ES-I3 (cell line): ENCODE measurements at regions not wholly inside any gene's neighbourhood (a gene's known extent, or its start where the extent isn't known, plus 50 kb on each side); places are given as distances from the start of the nearest gene placed in this dataset.

ENCODE experiments used
- H3K36me3 ChIP-seq: 2 replicates; pipeline ENCODE4 v1.6.1; 2013; ENCODE audit warnings: mild to moderate bottlenecking, low read length, control low read depth, moderate library complexity; ENCODE audit not compliant: insufficient read depth
- H3K4me1 ChIP-seq: 2 replicates; pipeline ENCODE4 v1.6.1; 2013; ENCODE audit warnings: mild to moderate bottlenecking, control low read depth, low read length; ENCODE audit not compliant: insufficient read depth
- H3K9ac ChIP-seq: 2 replicates; pipeline ENCODE4 v1.6.1; 2013; ENCODE audit warnings: low read depth, mild to moderate bottlenecking, low read length, moderate library complexity
- H3K9me3 ChIP-seq: 2 replicates; pipeline ENCODE4 v1.6.1; 2013; ENCODE audit warnings: mild to moderate bottlenecking, low read length, moderate library complexity; ENCODE audit not compliant: control insufficient read depth, insufficient read depth

GRCh38 chr20:12762725-12763124, 246.0 kb upstream of the SPTLC3 start:
- Histone ChIP-seq H3K36me3 (peaks cover 20% of the 10 kb centered on the region), H3K9ac (no peak overlapping the region), H3K4me1 (peaks cover 20% of the 10 kb centered on the region; the same call in 1 of the 2 replicates), H3K9me3 (no peaks in the 10 kb centered on the region)

- peaks cover 20% of the 10 kb centered on the region for H3K36me3 ChIP-seq
- no peaks in the 10 kb centered on the region for H3K9me3 ChIP-seq
- H3K4me1 ChIP-seq = peaks cover 20% of the 10 kb centered on the region; the same call in 1 of the 2 replicates
- no peak overlapping the region for H3K9ac ChIP-seq
These were observed 245.4 kb upstream of the SPTLC3 start for GRCh38 chr20:12763406-12763805.

GRCh38 chr20:12764053-12764452, 244.7 kb upstream of the SPTLC3 start:
- Histone ChIP-seq H3K9ac (no peak overlapping the region), H3K4me1 (peaks cover 20% of the 10 kb centered on the region; the same call in 1 of the 2 replicates), H3K36me3 (peaks cover 20% of the 10 kb centered on the region), H3K9me3 (no peaks in the 10 kb centered on the region)

- Histone ChIP-seq H3K36me3 (peaks cover 16% of the 10 kb centered on the region), H3K9me3 (no peaks in the 10 kb centered on the region), H3K9ac (no peak overlapping the region), H3K4me1 (peaks cover 19% of the 10 kb centered on the region; the same call in 1 of the 2 replicates)
These were observed 243.9 kb upstream of the SPTLC3 start for GRCh38 chr20:12764851-12765250.

GRCh38 chr20:12773936-12774335, 234.8 kb upstream of the SPTLC3 start:
- Histone ChIP-seq H3K9ac (no peak overlapping the region), H3K36me3 (no peaks in the 10 kb centered on the region), H3K9me3 (no peaks in the 10 kb centered on the region), H3K4me1 (no peaks in the 10 kb centered on the region)

- Histone ChIP-seq H3K36me3 (no peaks in the 10 kb centered on the region), H3K4me1 (no peaks in the 10 kb centered on the region), H3K9me3 (no peaks in the 10 kb centered on the region)
These were observed 233.7 kb upstream of the SPTLC3 start for GRCh38 chr20:12775041-12775440.

GRCh38 chr20:12777016-12777415, 231.8 kb upstream of the SPTLC3 start:
- H3K9ac ChIP-seq = no peak overlapping the region
- no peaks in the 10 kb centered on the region for H3K9me3 ChIP-seq
- no peaks in the 10 kb centered on the region for H3K4me1 ChIP-seq
- no peaks in the 10 kb centered on the region for H3K36me3 ChIP-seq

More at GRCh38 chr20:12775041-12775440, 233.7 kb upstream of the SPTLC3 start:
- H3K9ac ChIP-seq = no peak overlapping the region

- H3K36me3 ChIP-seq = no peaks in the 10 kb centered on the region
- no peaks in the 10 kb centered on the region for H3K9me3 ChIP-seq
- no peaks in the 10 kb centered on the region for H3K4me1 ChIP-seq
- no peak overlapping the region for H3K9ac ChIP-seq
These were observed 222.5 kb upstream of the SPTLC3 start for GRCh38 chr20:12786276-12786675.

GRCh38 chr20:12788632-12789299, 220.0 kb upstream of the SPTLC3 start:
- Histone ChIP-seq H3K4me1 (no peaks in the 10 kb centered on the region), H3K36me3 (no peaks in the 10 kb centered on the region), H3K9ac (no peak overlapping the region), H3K9me3 (no peaks in the 10 kb centered on the region; the same call in 1 of the 2 replicates)

- Histone ChIP-seq H3K4me1 (no peaks in the 10 kb centered on the region), H3K9me3 (no peaks in the 10 kb centered on the region; the same call in 1 of the 2 replicates), H3K36me3 (no peaks in the 10 kb centered on the region), H3K9ac (no peak overlapping the region)
These were observed 217.9 kb upstream of the SPTLC3 start for GRCh38 chr20:12790859-12791258.

- Histone ChIP-seq H3K36me3 (no peaks in the 10 kb centered on the region), H3K9me3 (no peaks in the 10 kb centered on the region), H3K4me1 (no peaks in the 10 kb centered on the region), H3K9ac (no peak overlapping the region)
These were observed 210.5 kb upstream of the SPTLC3 start for GRCh38 chr20:12798286-12798685.

- Histone ChIP-seq H3K9ac (no peak overlapping the region), H3K4me1 (no peaks in the 10 kb centered on the region), H3K9me3 (no peaks in the 10 kb centered on the region), H3K36me3 (no peaks in the 10 kb centered on the region)
These were observed 200.7 kb upstream of the SPTLC3 start for GRCh38 chr20:12808006-12808567.

- Histone ChIP-seq H3K4me1 (no peaks in the 10 kb centered on the region), H3K9me3 (no peaks in the 10 kb centered on the region), H3K9ac (no peak overlapping the region), H3K36me3 (no peaks in the 10 kb centered on the region)
These were observed 193.5 kb upstream of the SPTLC3 start for GRCh38 chr20:12815231-12815768.

- Histone ChIP-seq H3K4me1 (no peaks in the 10 kb centered on the region), H3K9me3 (no peaks in the 10 kb centered on the region), H3K36me3 (no peaks in the 10 kb centered on the region), H3K9ac (no peak overlapping the region)
These were observed 192.9 kb upstream of the SPTLC3 start for GRCh38 chr20:12815778-12816408.

- Histone ChIP-seq H3K36me3 (no peaks in the 10 kb centered on the region), H3K4me1 (no peaks in the 10 kb centered on the region), H3K9ac (no peak overlapping the region), H3K9me3 (no peaks in the 10 kb centered on the region)
These were observed 187.5 kb upstream of the SPTLC3 start for GRCh38 chr20:12821249-12821648.
